ACHN (cell line): ENCODE measurements at regions not wholly inside any gene's neighbourhood (a gene's known extent, or its start where the extent isn't known, plus 50 kb on each side); places are given as distances from the start of the nearest gene placed in this dataset.

Experiments
- DNase-seq: peaks from one replicate; pipeline ENCODE4 v3.0.0-alpha.2; 2015
- in situ Hi-C: cut with HindIII; loops from 2 replicates; pipeline ENCODE4 v1.10.0; 2017; ENCODE audit warnings: low sequenced_read_pairs, low pct_ligation_motif_present, low pct_unique_long_range_greater_than_20kb

DNA sequence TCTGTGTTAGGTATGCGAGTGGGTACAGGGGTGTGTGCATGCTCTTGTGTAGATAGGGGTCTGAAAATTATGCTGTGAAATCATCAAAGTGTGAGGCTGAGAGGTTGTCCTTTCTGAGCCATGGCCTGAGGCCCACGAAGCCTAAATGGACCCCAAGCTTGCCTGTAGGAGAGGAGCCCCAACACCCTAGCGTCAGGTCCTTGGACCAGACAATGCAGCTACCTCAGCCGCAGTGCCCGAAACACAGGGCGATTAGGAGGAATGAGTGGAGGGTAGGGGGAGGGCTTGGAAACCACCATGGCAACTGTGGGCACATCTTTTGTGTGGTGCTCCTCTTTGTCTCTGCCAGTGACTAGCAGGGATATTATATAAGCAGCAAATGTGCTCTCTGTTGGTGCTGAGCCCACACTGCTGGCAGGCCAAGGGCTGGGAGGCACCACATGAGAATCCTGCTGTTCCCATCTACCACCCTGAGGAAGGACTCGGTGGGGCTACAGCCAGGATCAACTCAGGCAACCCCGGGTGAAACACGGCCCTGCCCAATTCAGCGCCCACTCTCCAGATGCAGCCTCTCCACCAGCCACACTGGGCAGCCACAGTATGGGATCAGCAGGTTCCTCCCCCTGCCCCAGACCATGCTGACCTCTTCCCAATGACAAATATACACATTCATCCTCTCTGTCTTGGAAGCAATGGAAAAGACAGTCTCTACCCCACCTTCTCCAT lies 84.6 kb upstream of the FSTL4 start:
- DNase-seq, result no peak
- in situ Hi-C loops, result no loop called here

DNA sequence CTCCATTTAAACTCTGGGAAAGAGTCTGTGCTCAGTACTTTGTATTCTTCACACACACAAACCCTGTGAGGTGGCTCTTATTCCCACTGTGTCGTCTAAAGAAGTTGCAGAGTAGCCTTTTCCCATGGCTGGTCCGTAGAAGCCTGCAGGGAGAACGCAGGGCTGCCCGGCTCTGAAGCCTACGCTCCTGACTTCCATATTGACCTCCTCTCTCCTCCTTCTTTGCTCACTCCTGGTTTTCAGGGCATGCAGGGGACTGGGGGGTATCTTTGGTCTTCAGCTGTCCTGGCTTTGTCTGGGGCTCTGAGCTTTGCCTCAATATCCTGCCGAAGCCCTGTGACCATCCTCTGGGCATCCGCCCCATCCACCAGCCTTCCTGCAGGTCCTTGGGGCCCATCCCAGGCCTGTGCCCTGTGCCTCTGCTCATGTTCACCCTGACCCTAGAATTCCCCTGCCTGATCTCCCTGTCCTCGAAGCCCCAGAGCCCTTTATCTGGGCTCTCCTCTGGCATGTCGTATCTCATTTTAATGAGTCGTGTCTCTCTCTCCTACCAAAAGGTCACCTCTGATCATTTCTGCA lies 83.8 kb upstream of the FSTL4 start:
- DNase-seq, result no peak
- in situ Hi-C loops, result no loop called here

DNA sequence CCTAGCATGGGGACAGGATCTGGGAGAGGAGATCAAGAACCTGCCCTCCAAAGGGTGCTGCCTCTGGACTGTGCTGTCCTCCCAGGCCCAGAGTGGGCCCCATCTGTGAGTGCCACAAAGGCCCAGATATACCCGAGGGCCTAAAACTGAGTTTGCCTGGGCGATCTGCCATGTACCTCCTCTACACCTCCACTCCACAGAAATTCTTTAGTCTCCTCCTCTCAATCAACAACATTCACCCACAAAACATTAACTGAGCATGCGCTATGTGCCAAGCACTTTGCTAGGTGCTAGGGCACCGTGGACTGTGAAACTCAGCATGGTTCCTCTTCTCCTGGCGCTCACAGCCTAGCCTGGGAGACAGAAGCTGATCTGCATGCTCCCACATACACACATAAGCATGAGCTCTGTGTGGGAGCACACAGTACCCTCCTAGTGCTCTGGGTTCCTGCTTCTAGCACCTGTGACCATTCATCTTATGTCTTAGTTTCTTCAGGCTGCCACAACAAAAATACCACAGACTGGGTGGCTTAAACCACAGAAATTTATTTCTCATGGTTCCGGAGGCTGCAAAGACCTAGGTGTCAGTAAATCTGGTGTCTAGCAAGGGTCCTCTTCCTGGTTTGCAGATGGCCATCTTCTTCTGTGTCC lies 82.0 kb upstream of the FSTL4 start:
- in situ Hi-C loops, result no loop called here
- no peak for DNase-seq

DNA sequence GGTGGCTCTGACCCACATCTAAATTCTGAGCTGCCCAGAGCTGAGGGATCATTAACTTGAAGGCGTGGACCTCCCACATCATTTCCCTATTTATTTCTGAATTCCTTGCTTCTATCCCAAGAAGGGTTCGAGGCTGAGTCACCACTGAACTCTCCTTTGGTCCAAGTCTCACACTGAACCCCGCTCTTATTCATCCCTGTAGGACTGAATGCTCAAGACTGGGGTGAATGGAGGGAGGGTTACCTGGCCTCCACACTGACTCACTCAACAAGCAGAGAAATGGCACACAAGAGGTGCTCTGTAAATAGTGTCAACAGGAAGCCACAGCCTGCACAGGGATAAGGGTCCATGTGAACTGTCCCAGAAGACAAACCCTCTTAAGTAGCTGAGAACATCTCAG lies 79.1 kb upstream of the FSTL4 start:
- in situ Hi-C loops, result no loop called here

DNA sequence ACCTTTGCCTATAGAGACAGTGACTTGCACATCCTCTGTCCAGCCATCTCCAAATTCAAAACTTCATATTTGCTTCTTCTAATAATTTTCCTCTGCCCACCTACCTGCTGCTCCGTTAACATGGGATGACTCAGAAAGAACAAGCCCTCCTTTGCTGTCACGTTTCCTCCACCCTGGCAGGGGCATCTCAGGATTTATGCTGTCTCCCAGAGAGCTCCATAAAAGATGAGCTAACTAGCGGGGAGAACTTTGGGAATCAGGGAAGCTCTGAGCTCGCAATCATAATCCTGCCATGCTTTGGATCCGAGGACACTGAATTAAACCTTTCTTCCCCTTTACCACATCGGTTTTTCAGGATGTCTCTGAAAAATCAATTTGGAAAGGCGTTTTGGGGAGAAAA lies 78.4 kb upstream of the FSTL4 start:
- in situ Hi-C loops, result no loop called here
- DNase-seq, result no peak

More for the DNA sequence above, 79.1 kb upstream of the FSTL4 start:
- no peak for DNase-seq

DNA sequence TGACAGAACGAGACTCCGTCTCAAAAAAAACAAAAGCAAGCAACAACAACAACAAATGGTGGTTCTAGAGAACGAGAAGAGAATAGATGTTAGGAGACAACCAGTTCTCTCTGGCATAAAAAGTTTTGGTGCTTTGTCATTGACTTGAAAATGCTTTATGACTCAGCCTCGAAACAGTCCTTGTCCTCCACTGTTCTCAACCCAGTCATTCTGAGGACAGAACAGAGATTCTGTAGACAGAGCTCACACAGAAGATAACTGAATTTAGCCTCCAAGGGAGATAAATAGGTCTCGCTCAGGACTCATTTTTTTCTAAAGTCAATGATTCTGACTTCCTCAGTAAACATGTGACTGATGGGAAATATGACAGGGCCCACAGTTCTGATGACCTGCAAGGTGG lies 76.0 kb upstream of the FSTL4 start:
- in situ Hi-C loops, result no loop called here
- DNase-seq, result no peak

DNA sequence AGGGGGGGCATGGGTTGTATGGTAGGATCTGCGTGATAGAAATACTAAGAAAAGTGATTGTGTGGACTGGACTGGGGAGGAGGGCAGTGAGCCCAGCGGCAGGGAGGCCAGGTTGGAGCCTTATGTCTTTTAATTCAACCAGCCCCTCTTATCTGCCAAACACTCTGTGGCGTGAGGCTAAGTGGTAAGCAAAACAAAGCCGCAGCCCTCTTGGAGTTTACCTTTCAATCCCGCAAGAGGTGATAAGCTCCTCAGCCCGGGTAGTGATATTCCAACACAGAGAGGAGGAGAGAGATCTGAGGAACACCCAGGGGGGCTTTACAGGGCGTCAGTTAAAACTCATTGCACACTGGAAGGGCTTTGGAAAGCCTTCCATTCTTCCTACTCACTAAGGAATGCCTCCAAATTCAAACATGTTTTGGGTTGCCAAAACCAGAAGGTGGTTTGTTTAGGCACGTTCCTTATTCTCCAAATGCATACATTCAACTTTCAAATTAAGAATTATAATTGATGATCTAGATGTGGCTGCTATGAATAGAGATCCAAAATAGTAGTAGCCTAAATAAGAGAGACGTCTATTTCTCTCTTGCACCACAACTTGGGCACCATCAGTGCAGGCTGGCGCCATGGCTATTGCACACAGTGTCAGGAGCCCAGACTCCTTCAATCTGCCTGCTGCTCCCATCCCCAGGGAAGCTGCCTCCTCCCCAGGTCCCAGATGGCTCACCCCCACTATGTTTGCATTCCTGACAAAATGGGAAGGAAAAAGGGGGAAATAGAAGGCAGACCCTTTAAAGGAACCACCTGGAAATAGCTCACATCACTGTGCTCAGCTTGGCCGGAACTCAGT lies 75.1 kb upstream of the FSTL4 start:
- in situ Hi-C loops, result no loop called here
- DNase-seq, result no peak

DNA sequence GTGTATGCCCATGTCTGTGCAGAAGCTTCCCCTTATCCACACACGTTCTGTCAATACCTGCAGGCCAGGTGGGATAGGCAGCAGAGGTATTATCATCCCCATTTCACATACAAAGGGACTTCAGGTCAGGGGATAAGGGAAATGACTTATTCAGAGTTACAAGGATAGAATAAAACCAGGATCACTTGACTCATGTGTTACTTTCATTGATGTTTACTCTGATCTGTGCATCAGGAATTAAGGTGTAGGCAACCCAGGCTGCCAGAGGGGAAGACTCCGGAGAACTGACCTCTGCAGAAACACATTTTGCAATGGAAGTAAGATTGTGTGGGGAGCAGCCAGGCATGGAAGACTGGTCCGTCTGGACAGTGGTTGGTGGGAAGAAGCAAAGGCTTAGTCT lies 74.2 kb upstream of the FSTL4 start:
- in situ Hi-C loops, result no loop called here

DNA sequence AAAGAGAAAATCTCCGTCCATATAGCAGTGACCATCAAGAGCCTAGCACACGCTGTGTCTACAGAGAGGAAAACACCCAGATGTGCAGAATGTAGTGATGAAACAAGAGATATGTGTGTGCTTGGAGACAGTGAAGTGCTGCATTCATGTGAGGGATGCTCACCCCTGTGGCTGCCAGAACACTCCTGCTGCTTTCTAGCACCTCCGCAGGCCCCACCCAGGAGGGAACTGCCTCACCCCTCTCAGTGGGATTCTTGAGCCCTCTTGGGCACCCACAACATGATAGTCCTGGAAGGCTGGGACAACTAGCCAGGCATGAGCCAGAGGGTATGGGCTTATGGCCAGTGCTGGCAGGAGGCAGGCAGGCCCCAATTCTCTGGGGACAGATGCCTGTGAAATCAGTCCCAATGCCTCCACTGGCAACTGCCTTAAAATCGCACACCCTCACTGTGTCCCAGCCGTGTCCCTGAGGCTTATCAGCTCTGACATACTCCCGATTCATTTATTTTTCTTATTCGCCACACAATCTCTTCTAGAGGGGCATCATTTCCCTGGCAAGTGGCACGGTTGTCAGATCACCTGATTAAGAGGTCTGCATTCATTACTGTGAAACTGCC lies 73.2 kb upstream of the FSTL4 start:
- in situ Hi-C loops, result no loop called here
- DNase-seq, result no peak

More for the DNA sequence above, 74.2 kb upstream of the FSTL4 start:
- DNase-seq, result no peak

DNA sequence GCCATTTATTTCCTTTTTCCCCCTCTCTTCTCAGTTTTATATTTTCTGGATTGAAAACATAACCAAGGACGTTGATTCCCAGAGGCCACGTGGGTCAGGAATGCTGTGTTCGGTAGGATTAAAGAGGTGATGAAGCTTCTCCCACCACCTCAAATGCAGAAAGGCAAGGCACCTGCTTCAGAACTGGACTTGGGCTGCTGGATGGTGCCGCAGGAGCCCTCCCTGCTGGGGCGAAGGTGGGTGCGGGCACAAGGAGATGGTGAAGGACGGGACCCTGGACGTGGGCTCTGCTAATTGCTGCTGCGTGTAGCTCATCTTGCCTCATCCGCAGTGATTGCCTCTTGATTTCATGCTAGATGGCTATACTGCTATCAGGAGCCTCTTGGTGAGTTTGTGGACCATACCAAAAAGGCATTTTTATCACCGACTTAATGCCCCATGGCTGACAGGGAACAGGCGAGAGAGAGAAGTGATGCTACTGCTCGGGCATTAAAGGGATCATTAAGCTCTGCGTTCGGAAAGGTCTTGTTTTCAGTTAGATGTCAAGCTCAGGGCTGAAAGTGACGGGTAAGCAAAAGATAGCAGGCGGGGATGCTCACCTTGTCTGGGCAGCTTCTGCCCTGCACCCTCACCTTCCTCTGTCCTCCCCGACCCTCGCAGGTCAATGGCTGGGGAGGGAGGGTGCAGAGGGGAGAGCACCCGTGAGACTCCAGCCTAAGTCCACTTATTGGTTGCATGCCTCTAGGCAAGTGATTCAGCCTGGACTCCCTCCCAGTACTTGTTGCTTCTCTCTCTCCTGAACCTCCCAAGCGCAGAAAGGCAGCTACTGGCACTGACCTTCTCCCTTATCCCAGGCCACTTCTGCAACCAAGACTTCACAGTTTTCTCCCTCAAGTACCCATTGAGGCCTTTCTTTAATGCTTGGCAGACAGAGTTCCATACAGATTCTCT lies 71.6 kb upstream of the FSTL4 start:
- DNase-seq, result no peak
- in situ Hi-C loops, result no loop called here

DNA sequence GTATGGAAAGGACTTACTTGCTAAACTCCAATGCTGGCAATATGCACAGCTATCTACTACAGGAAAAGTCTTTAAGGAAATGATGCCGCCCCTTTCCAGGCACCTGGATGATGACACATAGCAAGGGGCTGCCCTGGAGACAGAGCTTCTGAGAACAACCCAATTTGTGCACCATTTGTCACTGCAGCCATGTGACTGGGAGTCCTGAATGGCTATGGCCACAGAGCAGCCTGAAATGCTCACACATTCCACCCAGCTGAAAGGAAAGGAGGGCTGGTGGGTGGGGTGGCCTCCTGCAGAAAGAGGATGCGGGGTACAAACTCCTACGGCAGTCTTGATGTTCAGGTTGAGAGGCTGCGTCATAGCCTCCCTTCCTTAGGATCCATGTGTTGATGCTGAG lies 70.1 kb upstream of the FSTL4 start:
- no peak for DNase-seq
- in situ Hi-C loops, result no loop called here

DNA sequence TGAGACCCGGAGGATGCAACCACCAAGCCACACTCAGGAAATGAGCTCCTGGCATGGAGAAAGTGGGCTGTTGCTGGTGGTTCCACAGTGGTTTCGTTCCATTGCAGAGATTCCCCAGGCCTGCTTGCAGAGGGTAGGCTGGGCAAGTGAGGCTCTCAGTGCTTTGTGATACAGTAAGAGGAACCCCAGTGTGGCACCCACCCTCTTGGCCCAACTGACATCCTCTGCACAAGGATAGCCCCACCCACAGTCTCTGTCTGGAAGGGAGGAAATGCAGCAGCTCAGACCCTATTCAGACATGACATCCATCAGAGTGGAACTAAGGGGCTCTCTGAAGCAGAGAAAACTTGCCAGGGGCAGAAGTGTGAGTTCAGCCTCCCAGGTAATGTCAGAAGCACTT lies 69.6 kb upstream of the FSTL4 start:
- DNase-seq, result no peak
- in situ Hi-C loops, result no loop called here

DNA sequence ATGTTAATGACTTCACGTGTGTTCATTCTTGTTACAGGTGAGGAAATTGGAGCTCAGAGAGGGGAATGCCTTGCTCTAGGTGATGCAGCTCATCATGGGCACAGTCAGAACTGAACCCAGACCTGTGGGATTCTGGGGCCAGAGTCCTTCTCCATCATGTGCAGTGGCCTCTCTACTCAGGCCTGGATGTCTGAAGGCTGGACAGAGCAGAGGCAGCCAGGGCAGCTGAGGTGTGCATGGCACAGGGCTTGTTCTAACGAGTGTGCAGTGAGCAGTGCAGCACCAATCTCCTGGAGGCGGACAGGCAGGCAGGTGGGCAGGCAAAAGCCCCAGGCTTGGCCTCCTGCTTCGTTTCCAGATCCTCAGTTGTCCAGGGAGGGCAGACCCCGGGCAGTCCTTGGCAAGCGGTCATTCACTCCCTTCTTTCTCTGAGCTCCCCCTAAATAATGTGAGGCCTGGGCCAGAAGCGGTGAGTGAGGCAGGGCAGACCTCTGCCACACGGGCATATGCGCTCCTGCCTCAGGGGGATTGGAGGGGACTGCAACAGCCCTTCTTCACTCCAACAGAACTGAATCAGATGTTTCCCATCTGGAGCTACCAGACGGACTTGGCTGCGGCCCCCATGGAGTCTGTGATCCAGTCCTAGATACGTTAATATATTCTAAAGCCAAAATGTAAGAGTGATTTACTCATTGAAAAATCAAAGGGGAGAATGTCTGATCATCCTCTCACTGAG lies 68.7 kb upstream of the FSTL4 start:
- no peak for DNase-seq

DNA sequence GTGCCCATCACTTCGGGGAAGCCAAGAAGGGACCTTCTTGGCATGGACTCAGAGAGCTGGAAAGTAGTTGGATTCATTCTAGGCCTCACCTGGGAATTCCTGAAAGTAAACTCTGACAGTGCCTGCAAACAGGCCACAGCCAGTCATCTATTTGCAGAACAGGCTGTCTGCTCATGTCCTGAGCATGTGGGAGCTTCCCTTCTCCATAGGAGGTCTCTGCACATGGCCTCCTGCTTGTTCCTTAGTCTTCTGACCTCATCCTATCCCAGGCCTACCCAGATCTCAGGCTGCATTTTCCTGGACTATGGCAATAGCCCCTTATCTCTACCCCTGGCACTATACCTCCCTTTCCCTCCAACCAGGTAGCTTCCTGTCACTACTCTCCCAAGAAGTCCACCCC lies 67.2 kb upstream of the FSTL4 start:
- no peak for DNase-seq
- in situ Hi-C loops, result no loop called here

More for the DNA sequence above, 68.7 kb upstream of the FSTL4 start:
- in situ Hi-C loops, result no loop called here

DNA sequence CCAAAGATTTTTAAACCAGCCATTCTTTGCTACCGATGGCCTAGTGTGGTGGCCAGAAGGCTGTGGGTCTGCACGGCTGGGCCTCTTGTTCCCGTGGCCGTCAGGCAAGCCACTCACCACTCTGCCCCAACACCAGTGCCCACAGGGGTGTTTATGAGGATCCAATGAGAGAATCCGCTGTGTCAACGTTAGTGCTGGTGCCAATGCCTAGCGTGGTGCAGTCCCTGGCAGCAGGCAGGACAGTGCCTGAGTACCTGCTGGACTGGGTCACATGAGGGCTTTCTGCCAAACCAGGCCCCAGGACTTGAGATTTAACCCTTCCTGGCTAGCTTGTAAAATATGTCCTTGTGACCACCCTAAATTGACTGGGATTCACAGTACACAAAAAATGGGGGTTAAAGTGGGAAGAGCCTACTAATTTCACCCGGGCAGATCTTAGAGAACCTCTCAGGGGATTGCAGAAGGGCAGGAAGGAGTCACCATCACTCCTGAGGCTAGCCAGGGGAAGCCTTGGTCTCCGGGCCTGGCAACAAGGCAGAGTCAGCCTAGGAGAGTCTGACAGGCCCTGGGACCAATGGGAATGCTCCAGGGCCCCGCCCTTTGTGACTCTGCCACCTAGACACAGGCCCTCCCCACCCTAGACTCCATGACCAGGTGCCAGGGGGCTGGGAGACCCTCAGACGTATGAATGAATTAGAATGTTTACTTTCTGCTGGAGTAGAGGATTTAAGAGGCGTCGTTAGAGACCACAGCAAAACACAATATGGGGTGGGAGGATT lies 63.2 kb upstream of the FSTL4 start:
- in situ Hi-C loops, result no loop called here
- DNase-seq, result no peak

DNA sequence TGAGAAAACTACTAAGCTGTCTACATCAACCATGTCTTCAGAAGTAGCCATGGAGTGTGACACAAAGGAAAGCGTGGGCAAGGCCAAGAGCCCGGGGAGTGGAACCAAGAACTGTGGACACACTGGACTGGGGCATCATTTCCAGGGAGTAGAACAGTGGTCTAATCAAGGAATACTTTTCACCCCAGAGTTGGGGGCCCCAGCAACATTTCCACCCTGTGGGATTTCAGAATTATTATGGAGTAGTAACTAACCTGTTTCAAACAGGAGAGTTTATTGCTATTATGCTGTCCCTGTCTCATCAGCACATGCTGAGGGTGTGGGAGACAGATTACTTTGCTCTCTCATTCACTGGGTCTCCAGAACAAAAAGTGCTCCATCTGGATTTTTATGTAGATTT lies 58.0 kb upstream of the FSTL4 start:
- DNase-seq, result no peak
- in situ Hi-C loops, result no loop called here

DNA sequence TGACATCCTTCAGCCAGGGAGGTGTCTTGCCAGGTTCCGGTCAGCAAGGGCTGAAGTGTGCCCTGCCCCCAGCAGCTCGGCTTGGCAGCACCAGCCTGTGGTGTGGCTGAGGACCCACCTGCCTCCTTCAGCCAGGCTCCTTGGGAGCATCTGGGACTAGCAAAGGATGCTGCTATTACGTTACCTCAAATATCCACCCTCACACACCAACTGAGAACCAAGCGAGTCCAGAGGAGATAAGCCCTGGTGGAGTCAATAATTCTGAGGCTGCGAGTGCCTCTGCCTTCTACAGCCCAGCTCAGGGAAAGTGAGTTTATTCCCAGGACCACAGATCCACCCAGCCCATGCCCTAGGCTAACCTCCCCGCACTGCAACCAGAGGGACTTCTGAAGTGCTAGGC lies 57.1 kb upstream of the FSTL4 start:
- DNase-seq, result no peak
- in situ Hi-C loops, result no loop called here
